IPS-NIHi7 (cell line): ENCODE measurements at regions not wholly inside any gene's neighbourhood (a gene's known extent, or its start where the extent isn't known, plus 50 kb on each side); places are given as distances from the start of the nearest gene placed in this dataset.
A peak's percentile ranks its signal among the peaks of the same experiment; 100 is the strongest.
"Not testable (repeated sequence)": the region's sequence is repeated elsewhere in the genome, so short reads cannot be mapped to it uniquely, and the experiment has no call there.

Experiments used
- DNase-seq: peaks from one replicate; pipeline ENCODE4 v3.0.0; 2012; ENCODE audit warnings: mixed read lengths; ENCODE audit errors: extremely low spot score

DNA sequence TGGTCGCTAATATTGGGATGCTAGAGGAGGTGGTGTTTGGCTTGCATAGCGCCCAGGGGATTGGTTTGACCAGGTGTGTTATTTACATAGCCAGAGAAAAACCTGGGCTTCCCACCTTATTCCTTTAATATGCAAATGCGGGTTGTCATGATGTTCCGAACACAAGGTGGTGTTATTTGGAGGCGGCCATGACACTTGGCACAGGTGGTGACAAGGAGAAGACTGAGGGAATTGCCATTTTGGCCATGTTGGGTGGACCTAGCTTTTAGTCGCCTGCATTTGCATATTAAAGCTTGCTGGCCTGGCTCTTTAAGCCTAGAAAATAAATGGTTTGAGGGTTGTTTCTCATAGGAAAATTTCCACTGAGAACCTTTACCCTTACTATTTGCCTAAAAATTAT is 490.5 kb downstream of the SIPA1L2 start:
- DNase-seq, result no peak

DNA sequence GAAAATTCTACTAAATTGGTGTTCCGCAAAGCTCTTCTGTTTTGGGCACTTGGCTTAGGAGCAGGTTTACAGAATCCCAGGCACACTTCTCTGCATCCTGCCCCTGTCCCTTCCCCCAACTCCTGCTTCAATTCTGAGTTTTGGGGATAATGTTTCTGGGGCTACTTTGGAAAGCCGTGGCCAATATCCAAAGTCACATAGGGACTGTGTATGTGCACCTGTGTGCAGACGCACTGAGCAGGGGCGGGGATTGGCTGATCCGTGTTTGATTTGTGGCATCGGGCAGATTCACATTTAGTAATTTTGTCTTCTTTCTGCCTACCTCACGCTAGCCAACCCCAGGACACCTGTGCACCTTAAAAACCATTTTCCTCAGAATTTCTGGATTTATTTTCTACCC is 491.9 kb downstream of the SIPA1L2 start:
- no peak for DNase-seq

GRCh38 chr1:232137066-232137465 is 492.9 kb downstream of the SIPA1L2 start:
- no peak for DNase-seq

DNA sequence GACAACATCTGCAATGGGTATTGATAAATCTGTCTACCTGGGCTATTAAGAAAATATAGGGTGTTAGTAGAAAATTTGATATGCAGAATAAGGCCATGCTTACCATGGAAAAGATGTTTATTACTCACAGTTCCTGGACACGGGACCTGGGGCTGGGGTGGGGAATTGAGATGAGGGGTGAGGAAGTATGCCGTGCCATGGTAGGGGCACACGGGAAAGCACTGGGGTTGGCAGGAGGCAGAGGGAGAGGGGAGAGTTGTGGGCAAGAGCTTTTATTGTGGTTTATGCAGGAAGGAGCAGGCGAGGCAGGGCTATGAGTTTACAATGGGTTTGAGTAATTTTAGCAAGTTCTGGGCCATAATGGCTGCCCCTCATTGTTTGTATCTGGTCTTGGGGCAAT is 493.8 kb downstream of the SIPA1L2 start:
- no peak for DNase-seq

DNA sequence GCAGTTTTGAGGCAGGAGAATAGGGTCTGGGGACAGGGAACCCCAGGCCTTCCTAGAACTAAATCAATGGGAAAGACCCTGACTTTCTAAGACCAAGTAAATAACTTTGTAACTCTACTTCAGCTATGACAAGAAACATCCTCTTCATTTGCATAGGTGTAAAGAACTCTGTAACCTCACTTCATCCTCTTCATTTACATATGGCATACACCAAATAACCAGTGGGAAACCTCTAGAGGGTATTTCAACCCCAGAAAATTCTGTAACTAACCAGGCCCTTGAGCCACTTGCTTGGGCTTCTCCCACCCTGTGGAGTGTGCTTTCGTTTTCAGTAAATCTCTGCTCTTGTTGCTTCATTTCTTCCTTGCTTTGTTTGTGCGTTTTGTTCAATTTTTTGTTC is 495.6 kb downstream of the SIPA1L2 start:
- DNase-seq, result no peak

DNA sequence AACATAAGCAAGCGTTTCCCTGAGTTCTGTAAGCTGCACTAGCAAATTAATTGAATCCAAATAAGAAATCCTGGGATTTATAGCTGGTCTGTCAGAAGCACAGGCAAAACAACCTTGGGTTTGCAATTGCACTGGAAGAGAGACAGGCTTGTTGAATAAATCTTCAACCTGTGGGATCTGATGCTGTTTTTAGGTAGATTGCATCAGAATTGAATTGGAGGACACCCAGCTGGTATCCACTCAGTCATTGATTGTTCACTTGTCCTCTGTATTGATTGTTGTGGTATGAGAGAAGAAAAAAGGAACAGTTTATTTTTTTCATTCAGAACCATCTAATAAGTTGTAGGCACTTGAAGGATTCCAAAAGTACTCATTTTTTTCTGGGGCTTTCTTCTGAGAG is 497.4 kb downstream of the SIPA1L2 start:
- no peak for DNase-seq

- no peak for DNase-seq
Measured at GRCh38 chr1:232131715-232132391, 498.1 kb downstream of the SIPA1L2 start.

- no peak for DNase-seq
Measured at GRCh38 chr1:232130815-232131480, 499.0 kb downstream of the SIPA1L2 start.

- no peak for DNase-seq
Measured at GRCh38 chr1:232127190-232127589, 500.6 kb downstream of the DISC1 start.

GRCh38 chr1:232123775-232124659 is 497.4 kb downstream of the DISC1 start:
- no peak for DNase-seq

- not testable (repeated sequence) for DNase-seq
Measured at GRCh38 chr1:232117903-232118302, 491.3 kb downstream of the DISC1 start.

GRCh38 chr1:232114985-232115384 is 488.4 kb downstream of the DISC1 start:
- DNase-seq, result no peak

GRCh38 chr1:232112076-232112475 is 485.5 kb downstream of the DISC1 start:
- no peak for DNase-seq

DNA sequence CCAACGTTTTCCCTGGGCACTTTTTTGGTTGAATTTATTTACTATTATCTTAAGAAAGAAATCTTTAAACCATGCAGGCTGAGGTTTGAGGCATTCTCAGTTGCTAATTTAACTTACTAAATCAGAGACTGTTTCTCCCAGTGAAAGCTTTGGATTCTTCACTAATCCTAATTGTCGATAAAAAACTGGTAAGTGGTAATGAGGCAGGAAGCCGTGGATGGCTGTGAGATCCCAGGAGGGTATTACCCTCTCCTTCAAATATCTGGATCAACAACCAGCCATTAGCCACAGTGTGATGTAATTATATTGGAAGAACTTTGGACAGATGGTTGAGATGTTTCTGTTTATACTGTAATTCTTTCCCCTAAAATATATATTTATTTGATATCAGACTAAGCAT is 485.0 kb downstream of the DISC1 start:
- no peak for DNase-seq

GRCh38 chr1:232110281-232111090 is 483.9 kb downstream of the DISC1 start:
- peak; percentile 81 for DNase-seq

- DNase-seq, result no peak
Measured at GRCh38 chr1:232109391-232109790, 482.8 kb downstream of the DISC1 start.

DNA sequence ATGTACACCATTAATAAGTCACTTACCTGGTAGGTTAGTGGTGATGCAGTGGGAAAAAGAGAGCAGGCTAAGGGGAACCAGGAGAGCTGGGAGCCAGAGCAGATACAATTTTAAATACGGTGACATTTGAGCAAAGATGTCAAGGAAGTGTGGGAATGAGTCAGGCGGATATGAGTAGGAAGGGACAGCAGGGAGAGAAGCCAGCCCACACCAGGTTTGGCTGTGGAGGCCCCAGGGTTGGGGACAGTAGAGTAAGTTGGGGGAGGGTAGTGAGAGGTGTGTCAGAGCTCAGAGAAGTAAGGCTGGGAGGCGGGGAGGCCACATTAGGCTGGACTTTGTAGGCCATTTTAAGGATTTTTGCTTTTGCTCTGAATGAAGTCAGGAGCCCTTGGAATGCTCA is 482.0 kb downstream of the DISC1 start:
- no peak for DNase-seq

DNA sequence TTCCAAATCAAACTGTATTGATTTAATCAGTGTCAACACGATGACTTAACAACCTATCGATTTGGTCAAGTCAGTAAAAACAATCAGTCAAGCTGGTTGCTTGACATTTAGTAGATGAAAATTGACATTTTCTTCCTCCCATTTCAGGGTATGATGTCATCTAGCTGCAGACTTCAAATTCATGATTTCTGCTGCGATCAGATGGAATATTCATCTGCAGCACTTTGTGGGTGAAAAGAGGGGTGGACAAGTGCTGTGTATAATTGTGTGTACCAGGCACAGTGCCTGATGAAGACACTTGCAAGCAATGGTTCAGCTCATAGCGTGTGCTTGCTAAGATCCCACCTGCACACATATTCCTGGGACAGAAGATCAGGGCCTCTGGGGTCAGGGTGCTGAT is 479.8 kb downstream of the DISC1 start:
- no peak for DNase-seq

DNA sequence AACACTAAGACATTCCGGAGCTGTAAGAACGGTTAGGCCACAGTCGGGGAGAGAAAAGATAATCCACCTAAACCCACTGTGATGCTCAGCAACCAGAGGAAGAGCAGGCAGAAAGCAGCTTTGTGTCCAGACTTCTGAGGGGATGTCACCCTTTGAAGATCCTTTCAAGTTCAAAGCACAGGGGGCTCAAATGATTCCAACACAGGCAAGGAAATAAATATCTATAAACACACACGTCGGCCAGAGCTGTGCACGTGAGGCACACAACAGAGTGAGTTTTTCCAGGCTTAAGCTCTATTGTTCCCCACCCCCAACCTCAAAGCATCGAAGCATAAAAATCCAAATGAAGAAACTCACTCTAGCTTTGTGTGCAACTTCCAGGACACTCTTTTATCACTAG is 479.0 kb downstream of the DISC1 start:
- DNase-seq, result no peak

DNA sequence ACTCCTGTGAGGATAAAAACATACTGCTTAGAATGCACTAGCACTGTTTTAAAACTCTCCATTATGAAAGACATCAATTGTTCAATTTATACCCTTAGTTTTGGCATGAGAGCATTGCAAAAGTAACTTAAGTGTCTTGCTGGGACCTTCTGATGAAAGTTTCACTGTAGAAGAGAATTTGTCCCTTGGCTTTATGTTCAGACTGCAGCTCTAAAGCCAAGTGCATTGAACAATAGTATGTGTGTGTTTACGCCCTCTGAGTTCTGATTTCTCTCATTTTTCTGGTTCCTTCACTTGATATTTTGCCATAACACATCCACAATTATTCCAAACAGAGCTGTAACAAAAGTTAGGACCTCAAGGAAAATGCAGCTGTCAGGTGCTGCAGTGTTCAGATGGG is 474.6 kb downstream of the DISC1 start:
- DNase-seq, result no peak

- no peak for DNase-seq
Measured at GRCh38 chr1:232096751-232097150, 470.2 kb downstream of the DISC1 start.
